ENCODE measurements at regions not wholly inside any gene's neighbourhood (a gene's known extent, or its start where the extent isn't known, plus 50 kb on each side); places are given as distances from the start of the nearest gene placed in this dataset.
A peak's percentile ranks its signal among the peaks of the same experiment; 100 is the strongest.

DNA sequence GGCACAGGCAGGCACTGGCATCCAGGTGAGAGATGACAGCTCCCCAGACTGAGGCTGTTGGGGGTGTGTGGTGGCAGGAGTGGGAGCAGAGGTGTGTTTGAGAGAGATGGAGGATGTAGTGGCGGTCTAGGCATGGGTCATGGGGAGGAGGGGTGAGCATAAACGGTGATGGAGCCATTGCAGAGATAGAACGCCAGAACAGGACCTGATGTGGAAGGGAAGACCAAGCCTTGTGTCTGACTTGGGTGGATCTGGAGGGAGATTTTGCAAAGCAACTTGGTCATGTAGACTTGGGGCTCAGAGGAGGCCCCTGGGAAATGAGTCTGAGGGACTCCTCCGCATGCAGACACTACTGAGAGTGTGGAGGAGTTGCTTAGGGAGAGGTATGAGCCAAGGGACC, 50.0 kb upstream of the CLDN5 start:
- DNase-seq (ENCODE audit: low read depth in 1 of 2, low spot score in 1 of 2), result no peak

GRCh38 chr22:19576460-19577421, 52.5 kb upstream of the CLDN5 start:
- DNase-seq (ENCODE audit: low read depth in 1 of 2, low spot score in 1 of 2), result peak; percentile 13 to 54

GRCh38 chr22:19577422-19577966, 53.3 kb upstream of the CLDN5 start:
- DNase-seq (ENCODE audit: low read depth in 1 of 2, low spot score in 1 of 2), result no peak

DNA sequence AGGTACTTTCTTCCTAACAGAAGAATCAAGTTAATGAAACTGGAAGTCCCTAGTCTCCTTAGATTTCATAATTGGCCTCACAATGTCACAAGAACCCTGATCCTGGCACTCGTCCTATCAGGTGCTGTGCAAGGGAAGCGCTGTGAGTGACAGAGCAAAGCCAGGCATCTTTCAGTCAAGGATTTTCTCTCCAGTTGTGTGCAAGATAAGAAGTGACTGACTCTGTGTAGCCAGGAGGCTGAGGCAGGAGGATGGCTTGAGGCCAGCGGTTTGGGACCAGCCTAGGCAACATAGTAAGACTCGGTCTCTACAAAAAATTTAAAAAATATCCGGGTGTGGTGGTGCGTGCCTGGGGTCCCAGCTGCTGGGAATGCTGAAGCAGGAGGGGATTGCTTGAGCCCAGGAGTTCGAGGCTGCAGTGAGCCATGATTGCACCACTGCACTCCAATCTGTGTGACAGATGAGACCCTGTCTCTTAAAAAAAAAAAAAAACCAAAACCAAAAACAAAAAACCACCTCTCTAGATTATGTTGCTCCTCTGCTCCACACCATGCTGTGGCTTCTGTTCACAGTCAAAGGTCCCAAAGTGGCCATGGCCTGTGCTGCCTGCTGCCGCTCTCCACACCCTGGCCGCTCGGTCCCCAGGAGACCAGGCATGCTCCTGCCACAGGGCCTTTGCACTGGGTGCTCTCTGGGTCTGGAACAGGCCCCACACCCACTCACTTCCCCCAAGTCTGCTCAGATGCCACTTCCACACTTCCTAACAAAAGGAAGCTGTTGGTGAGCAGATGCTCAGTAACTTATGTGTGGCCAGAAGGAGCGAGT, 54.2 kb upstream of the CLDN5 start:
- DNase-seq (ENCODE audit: low read depth in 1 of 2, low spot score in 1 of 2), result no peak

GRCh38 chr22:19579115-19579811, 55.1 kb upstream of the CLDN5 start:
- DNase-seq (ENCODE audit: low read depth in 1 of 2, low spot score in 1 of 2), result no peak

- no peak for DNase-seq (ENCODE audit: low read depth in 1 of 2, low spot score in 1 of 2)
Observed at GRCh38 chr22:19579880-19580279, 55.7 kb upstream of the CLDN5 start.

- DNase-seq (ENCODE audit: low read depth in 1 of 2, low spot score in 1 of 2), result no peak
Observed at GRCh38 chr22:19580291-19580890, 56.2 kb upstream of the CLDN5 start.

GRCh38 chr22:19582033-19582693, 58.0 kb upstream of the CLDN5 start:
- no peak for DNase-seq (ENCODE audit: low read depth in 1 of 2, low spot score in 1 of 2)

- DNase-seq (ENCODE audit: low read depth in 1 of 2, low spot score in 1 of 2), result no peak
Observed at GRCh38 chr22:19586922-19587684, 62.9 kb upstream of the CLDN5 start.

DNA sequence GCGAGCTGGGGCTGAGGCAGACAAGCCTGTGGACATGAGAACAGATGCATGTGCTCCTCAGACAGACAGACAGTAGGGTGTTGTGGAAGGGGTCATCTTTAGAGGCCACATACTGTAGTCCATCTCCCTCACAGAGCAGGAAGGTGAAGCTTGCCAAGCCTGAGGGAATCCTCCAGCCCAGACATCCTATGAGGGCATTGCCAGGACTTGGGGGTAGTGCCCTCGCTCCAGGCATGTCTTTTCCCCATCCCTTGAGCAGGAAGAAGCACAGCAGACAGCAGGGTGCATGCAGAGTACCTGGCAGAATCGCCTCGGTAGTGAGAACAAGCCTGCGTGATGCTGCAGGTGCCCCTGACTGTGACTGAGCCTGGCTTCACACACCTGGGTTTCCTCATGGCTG, 66.5 kb upstream of the CLDN5 start:
- no peak for DNase-seq (ENCODE audit: low read depth in 1 of 2, low spot score in 1 of 2)

DNA sequence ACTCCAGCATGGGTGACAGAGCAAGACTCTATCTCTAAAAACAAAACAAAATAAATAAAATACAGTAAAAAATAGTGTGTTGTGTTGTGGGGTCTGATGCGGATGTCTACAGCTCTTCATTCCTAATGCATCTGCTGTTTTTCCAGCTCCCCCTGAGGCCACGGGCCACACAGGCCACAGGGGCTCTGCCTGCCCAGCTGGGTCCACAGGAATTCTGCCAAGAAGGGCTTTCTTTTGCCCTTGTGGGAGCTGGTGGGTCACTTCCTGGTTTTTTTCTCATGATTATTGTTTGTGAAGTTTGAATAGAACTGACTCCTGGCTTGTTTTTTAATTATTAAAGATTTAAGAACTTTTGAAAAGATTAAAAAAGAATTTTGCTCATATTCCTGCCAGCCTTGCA, 67.4 kb upstream of the CLDN5 start:
- no peak for DNase-seq (ENCODE audit: low read depth in 1 of 2, low spot score in 1 of 2)

- DNase-seq (ENCODE audit: low read depth in 1 of 2, low spot score in 1 of 2), result no peak
Observed at GRCh38 chr22:19592464-19592863, 68.3 kb upstream of the CLDN5 start.

DNA sequence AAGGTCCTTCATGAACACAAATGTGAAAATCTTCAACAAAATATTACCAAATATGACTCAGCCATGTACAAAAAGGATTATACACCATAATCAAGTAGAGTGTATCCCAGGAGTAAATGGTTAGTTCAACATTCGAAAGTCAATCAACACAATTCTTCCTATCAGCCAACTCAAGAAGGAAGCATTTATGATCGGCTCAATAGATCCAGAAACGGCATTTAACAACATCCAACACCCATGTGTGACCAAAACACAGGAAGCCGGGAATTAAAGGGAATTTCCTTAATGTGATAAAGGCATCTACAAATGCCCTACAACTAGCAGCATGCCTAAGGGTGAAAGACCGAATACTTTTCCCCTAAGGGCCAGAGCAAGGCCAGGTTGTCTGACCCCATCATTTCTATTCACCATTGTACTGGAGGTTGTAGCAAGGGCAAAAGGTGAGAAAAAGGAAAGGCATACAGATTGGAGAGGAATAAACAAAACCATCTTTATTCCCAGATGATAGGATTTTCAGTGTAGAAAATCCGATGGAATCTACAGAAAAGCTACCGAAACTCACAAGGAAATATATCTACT, 69.9 kb upstream of the CLDN5 start:
- no peak for DNase-seq (ENCODE audit: low read depth in 1 of 2, low spot score in 1 of 2)

DNA sequence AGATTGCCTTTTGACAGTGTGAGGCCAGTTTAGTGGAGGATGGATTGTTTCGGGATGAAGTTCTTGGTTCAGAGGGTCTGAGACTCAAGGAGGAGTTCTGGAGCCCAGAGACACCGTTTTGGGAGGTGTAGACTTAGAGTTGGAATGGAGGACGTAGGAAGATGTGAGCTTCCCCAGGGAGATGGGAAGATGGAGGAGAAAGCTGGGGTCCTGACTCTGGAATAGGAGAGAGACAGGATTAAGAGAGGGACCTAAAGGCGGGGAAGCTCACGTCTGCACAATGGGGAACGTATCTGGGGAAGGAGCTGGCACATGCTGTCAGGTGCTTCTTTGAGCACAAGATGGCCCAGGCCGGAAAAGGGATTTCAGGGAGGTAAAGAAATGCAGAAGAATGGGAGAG, 71.3 kb upstream of the CLDN5 start:
- DNase-seq (ENCODE audit: low read depth in 1 of 2, low spot score in 1 of 2), result no peak

GRCh38 chr22:19596680-19597398, 72.6 kb upstream of the CLDN5 start:
- no peak for DNase-seq (ENCODE audit: low read depth in 1 of 2, low spot score in 1 of 2)

- no peak for DNase-seq (ENCODE audit: low read depth in 1 of 2, low spot score in 1 of 2)
Observed at GRCh38 chr22:19597399-19597735, 73.2 kb upstream of the CLDN5 start.

DNA sequence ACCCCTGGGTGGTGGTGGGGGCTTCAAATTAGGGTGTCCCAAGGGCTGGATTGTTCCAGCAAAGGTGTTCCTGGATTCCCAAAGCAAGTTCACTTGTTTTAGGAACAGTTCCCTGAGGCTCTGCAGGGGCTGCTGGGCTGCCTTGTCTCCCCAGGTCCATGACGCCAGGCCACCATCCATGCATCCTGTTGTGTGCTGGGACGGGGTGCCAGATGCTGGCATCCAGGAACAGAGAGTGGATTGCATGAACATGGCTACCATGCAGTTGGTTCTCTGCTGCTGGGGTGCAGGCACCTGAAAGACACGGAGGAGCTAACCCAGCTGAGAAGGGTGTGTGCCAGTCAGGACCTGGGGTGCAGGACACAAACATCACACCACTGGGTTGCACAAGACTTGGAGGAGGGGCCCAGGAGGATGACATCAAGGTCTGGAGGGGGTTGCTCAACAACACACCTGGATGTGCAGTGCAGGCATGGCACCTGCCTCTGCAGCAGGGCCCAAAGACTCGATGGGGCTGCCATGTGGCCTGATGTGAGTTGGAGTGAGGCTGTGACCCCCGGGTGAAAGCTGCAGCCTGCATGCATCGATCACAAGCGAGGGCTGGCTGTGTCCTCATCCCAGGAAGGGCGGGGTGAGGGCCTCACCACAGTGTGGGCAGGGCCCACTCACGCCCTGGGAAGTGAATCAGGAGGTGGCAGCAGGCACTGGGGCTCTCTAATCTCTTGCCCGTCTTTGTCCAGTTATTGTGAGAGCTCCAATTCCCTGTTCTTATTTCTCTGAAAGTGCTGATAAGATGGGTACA, 74.0 kb upstream of the CLDN5 start:
- no peak for DNase-seq (ENCODE audit: low read depth in 1 of 2, low spot score in 1 of 2)

- no peak for DNase-seq (ENCODE audit: low read depth in 1 of 2, low spot score in 1 of 2)
Observed at GRCh38 chr22:19599004-19599403, 74.8 kb upstream of the CLDN5 start.
